NCI-H226 (cell line): ENCODE measurements at regions not wholly inside any gene's neighbourhood (a gene's known extent, or its start where the extent isn't known, plus 50 kb on each side); places are given as distances from the start of the nearest gene placed in this dataset.
"Not testable (repeated sequence)": the region's sequence is repeated elsewhere in the genome, so short reads cannot be mapped to it uniquely, and the experiment has no call there.

Source experiments
- DNase-seq: peaks from one replicate; pipeline ENCODE4 v3.0.0-alpha.2; 2015

GRCh38 chr13:73832825-73833224 lies 301.4 kb downstream of the KLF12 start:
- DNase-seq = no peak

DNA sequence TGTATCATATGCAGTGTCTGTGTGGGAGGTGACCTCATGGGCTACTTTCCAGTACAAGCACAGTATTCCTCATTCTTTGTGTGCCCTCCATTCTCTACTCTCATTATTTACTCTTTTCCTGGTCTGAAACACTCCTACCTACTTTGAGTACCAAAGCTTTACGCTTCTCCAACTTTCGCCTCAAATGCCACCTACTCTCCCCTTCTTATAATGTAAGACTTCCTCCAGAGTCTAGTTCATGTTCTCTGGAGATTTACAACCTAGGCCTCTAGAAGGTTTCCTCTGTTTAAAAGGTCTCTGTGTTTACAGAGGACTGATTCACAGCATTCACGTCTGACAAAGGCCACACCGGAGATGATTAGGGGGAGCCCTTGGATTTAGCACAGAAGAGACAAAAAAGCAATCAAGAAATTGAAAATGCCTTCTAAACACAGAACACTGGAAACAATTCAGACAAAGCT lies 302.0 kb downstream of the KLF12 start:
- DNase-seq = no peak

DNA sequence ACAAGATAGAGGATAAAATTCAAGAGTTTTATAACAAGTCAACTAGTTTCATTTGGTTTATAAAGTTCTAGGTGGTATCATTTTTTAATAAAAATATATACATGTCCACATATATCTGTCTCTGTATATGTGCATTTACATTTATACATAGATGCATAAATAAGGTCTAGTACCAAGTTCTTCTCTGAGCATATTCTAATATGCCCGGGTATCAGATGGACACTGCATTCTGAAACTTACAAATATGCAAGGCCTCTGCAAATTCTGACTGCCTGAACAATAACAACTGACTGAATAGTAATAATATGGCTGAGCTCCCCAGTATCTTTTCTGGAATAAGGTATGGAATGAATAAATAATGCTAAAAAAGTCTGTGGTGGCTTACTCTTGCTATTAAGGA lies 304.8 kb downstream of the KLF12 start:
- DNase-seq = no peak

DNA sequence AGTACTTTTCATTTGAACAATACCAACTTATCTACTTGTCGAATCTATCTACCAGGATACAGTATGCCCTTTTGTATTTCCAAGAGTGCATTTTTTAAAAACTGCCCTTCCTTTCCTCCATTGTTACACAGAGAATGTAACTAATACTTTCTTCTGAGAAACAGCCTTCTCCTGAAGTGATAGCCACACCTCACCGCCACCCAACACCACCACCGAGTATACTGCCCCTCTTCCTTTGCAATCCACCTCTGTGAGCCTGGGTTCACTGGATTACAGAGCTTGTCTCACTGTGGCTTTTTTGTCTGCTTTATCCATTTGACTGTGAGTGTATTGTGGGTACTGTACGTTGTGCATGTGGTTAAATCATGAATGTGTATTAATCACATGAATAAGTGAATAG lies 305.4 kb downstream of the KLF12 start:
- no peak for DNase-seq

GRCh38 chr13:73827434-73827833 lies 306.8 kb downstream of the KLF12 start:
- no peak for DNase-seq

DNA sequence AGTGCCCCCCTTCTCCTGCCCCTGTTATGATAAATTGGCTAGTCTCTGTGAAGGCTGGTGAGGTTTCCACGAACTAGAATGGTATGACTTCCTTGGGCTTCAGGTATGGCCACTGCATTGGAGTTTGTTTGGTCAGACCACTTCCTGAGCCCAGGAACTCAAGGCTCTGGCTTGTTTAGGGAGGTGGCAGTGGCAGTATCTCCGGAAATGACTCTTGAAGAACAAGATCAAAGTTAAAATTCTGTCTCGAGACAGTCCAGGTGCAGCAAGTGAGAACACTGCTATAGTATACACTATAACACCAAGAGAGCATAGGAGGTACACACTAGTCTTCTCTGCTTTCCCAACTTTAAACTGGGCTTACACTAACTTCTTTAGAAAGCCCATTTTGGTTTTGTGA lies 309.1 kb downstream of the KLF12 start:
- no peak for DNase-seq

- no peak for DNase-seq
Observed at GRCh38 chr13:73822668-73823592, 311.3 kb downstream of the KLF12 start.

GRCh38 chr13:73820688-73821087 lies 313.5 kb downstream of the KLF12 start:
- DNase-seq = no peak

DNA sequence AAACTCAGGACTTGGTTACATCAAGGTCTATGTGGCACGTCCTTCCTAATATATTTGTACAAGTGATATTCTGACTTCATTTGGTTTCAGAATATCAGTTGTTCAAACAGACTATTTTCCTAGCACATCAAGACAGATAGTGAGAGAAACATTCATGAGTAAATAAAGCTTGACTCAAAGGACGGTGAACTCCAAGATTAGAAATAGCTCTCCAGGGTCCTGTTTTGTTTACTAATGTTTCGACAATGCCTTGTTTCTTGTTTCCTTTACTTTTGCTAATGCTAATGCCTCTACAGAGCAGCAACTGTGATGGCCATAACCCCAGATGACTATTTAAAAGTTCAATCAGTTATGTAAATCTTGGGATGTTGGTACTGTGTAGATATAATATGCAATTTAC lies 313.9 kb downstream of the KLF12 start:
- no peak for DNase-seq

- no peak for DNase-seq
Observed at GRCh38 chr13:73819711-73820110, 314.5 kb downstream of the KLF12 start.

DNA sequence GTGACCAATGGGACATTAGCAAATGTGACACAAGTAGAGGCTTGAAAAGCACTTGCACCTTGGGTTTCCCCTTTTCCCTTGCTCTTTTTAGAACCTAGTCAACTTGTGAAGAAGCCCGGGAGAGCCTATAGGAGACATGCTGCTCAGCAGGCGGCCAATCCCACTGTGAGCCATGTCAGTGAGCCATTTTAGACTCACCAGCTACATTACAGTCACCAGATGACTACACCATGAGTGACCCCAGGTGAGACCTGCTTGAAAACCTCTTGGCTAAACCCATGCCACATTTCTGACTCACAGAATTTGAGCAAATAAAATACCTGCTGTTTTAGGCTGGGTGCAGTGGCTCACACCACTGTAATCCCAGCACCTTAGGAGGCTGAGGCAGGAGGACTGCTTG lies 317.5 kb downstream of the KLF12 start:
- no peak for DNase-seq

GRCh38 chr13:73815796-73816195 lies 318.4 kb downstream of the KLF12 start:
- DNase-seq = no peak

DNA sequence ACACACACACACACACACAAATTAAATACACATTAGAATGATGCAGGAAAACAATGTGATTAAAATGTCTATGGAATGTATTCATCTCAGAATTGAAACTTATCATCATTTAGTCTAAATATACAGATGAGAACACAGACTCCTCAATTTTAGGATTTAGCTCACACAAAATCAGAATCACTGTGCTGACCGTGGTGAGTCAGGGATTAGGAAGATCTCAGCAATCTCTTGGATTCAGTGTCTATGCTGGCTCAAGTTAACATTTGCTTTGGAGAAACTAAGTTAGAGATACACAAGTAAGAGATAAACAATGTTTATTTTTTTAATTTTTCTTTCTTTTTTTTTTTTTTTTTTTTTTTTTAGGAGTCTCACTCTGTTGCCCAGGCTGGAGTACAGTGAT lies 323.6 kb downstream of the KLF12 start:
- no peak for DNase-seq

DNA sequence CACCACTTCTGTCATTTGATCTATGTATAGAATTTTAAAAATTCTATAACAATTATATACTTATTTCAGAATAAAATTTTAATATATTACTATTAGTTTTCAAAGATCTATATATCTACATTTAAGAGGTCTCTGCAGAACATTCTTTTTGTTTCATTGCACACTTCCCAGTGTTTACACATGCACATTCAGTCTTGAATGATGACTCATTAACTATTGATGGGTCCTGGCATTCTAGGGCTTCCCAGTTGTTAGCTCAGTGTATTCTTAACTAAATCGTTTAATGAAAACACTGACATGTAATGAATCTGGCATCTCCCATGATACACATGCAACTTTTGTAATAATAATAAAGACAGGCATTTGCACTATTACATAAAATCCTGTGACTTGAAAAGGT lies 324.6 kb downstream of the KLF12 start:
- no peak for DNase-seq

GRCh38 chr13:73808318-73808717 lies 325.9 kb downstream of the KLF12 start:
- DNase-seq = no peak

DNA sequence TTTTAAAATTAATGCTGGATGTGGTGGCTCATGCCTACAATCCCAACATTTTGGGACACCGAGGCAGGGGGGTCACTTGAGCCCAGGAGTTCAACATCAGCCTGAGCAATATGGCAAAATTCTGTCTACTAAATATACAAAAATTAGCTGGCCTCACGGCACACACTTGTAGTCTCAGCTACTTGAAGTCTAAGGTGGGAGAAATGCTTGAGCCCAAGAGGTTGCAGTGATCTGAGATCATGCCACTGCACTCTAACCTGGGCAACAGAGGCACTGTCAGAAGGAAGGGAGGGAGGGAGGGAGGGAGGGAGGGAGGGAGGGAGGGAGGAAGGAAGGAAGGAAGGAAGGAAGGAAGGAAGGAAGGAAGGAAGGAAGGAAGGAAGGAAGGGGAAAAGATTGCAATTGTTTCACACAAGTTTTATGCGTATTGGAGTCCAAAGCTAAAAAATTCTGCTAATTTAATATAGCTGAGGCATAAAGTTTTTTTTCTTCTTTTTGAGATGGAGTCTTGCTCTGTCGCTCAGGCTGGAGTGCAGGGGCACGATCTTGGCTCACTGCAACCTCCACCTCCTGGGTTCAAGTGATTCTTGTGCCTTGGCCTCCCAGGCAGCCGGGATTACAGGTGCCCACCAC lies 328.8 kb downstream of the KLF12 start:
- not testable (repeated sequence) for DNase-seq

- peak; percentile 71 for DNase-seq
Observed at GRCh38 chr13:73803997-73804396, 330.2 kb downstream of the KLF12 start.

DNA sequence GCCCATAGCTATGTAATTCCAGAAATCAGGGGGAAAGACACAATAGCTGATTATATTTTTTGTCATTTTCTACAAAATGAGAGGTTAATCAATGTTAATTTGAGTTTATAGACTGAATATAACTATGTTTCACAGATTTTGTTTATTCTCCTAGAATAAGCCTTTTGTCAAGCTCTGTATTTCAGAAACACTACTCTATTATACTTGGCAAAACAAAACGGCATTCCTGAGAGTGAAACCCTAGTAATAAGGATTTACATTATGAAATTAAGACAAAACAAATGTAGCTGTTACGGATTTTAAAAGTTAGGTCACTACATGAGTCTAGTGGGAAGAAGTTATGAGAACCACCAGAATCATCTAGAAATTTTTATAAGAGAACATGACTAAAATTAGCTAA lies 334.2 kb downstream of the KLF12 start:
- DNase-seq = no peak

- no peak for DNase-seq
Observed at GRCh38 chr13:73794755-73795154, 339.4 kb downstream of the KLF12 start.

DNA sequence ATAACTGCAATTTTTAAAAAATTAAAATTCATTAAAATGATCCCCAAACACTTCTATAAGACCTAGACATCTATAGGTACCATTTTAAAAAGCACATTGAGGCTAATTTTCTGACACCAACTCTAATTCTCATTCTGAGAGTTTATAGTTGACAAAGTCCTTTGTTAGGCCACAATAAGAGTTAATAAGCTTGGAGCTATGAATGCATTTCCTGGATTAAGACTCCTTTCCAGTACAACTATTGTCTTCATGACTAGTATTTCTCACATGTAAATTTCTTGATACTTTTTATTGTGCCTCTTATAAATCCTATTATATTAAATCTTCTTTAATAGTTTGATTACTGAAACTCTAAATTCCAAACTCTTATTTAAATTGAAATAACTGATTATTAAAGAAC lies 340.8 kb downstream of the KLF12 start:
- DNase-seq = no peak

- no peak for DNase-seq
Observed at GRCh38 chr13:73792796-73793195, 341.4 kb downstream of the KLF12 start.

DNA sequence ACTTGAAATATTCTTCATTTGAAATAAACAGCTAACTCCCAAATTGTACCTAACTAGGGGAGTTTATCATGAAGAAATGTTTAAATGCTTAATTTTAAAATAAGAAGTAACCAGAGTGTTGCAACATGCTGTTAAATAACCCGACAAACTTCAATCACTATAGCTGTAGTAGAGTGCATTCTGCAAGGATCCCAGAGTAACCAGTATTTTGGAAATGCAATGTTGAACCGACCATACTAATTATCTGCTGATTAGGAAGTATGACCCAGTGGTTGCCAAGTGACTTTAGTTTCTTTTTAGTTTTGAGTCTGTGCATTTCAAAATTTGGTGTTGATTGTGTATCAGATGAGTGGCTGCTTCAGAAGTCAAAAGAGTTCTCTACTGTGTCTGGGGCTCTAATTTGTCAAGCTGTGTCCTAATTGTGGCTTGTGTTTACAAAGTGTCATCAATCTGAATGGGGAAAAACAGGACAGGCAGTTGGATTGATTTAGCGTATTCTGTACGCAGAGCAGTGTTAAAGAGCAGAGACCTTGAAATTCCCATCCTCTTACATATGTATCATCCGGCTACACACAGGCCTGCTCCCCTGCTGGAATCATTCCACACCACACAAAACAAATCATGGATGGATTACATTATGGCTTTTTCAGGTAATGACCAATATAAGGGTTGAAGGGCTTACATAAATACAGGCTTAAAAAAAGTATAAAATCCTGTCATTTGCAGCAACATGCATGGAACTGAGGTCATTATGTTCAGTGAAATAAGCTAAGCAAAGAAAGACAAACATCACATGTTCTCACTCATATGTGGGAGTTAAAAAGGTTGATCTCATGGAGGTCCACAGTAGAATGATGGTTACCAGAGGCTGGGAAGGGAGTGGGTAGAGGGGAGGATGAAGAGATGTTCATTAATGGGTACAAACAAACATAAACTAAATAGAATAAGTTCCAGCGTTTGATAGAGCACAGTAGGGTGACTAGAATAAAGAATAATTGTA lies 351.5 kb downstream of the KLF12 start:
- DNase-seq = no peak

GRCh38 chr13:73781384-73781783 lies 352.8 kb downstream of the KLF12 start:
- no peak for DNase-seq
